ENCODE measurements at regions not wholly inside any gene's neighbourhood (a gene's known extent, or its start where the extent isn't known, plus 50 kb on each side); places are given as distances from the start of the nearest gene placed in this dataset.

- H3K4me3 ChIP-seq (ENCODE audit: low read depth, low read length), result no peak overlapping the region
- DNase-seq (ENCODE audit: low read depth), result no peak
- TF ChIP-seq, protein P1, sequence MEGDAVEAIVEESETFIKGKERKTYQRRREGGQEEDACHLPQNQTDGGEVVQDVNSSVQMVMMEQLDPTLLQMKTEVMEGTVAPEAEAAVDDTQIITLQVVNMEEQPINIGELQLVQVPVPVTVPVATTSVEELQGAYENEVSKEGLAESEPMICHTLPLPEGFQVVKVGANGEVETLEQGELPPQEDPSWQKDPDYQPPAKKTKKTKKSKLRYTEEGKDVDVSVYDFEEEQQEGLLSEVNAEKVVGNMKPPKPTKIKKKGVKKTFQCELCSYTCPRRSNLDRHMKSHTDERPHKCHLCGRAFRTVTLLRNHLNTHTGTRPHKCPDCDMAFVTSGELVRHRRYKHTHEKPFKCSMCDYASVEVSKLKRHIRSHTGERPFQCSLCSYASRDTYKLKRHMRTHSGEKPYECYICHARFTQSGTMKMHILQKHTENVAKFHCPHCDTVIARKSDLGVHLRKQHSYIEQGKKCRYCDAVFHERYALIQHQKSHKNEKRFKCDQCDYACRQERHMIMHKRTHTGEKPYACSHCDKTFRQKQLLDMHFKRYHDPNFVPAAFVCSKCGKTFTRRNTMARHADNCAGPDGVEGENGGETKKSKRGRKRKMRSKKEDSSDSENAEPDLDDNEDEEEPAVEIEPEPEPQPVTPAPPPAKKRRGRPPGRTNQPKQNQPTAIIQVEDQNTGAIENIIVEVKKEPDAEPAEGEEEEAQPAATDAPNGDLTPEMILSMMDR (conservative IDR thresholded peaks at IDR 0.05; ENCODE audit: low read depth, low read length), result no peak
Observed at GRCh38 chr20:61046721-61047351, 205.2 kb upstream of the CDH4 start.

- TF ChIP-seq, protein P1 (conservative IDR thresholded peaks at IDR 0.05; ENCODE audit: low read depth, low read length), result no peak
- no peak for DNase-seq (ENCODE audit: low read depth)
Observed at GRCh38 chr20:61047515-61047914, 204.5 kb upstream of the CDH4 start.

DNA sequence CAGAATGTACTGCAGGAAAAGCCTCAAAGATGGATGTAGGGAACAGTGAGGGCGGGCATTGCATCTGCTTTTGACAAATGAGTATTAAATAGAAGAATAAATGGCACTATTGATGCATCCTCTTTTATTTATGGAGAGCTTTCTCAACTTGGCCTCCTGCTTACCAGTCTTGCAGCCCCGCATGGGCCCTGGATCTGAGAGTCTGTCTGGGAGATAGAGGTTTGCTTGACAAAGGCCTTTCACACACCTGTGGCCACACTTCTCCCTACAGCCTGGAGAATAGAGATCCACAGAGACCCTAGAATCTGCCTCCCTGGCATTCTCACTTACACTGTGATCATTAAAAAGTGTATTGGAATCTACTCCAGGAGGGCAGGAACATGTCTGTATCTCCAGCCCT, 203.8 kb upstream of the CDH4 start:
- H3K4me3 ChIP-seq (ENCODE audit: low read depth, low read length), result no peak overlapping the region
- TF ChIP-seq, protein P1 (conservative IDR thresholded peaks at IDR 0.05; ENCODE audit: low read depth, low read length), result no peak
- DNase-seq (ENCODE audit: low read depth), result no peak

More at GRCh38 chr20:61047515-61047914, 204.5 kb upstream of the CDH4 start:
- no peak overlapping the region for H3K4me3 ChIP-seq (ENCODE audit: low read depth, low read length)

DNA sequence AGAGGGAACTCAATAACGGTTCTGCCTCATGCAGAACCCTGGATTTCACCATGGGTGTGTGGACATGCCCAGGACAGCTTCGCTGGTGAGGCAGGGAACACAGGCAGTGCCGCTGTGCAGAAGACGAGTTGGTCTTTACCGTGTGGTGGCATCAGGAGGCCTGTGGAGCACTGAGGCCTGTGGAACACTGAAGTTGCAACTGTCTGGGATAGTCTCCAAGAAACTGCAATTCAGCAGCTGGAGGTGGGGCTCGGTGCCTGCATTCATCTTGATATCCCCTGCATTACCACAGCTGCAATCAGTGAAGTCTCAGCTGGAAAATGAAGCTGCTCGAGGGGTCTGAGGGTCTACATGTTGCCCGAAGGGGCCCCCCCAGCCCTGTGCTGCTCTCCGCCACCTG, 202.4 kb upstream of the CDH4 start:
- no peak overlapping the region for H3K4me3 ChIP-seq (ENCODE audit: low read depth, low read length)
- no peak for DNase-seq (ENCODE audit: low read depth)
- TF ChIP-seq, protein P1 (conservative IDR thresholded peaks at IDR 0.05; ENCODE audit: low read depth, low read length), result no peak

GRCh38 chr20:61050336-61050890, 201.6 kb upstream of the CDH4 start:
- no peak for DNase-seq (ENCODE audit: low read depth)
- H3K4me3 ChIP-seq (ENCODE audit: low read depth, low read length), result no peak overlapping the region

DNA sequence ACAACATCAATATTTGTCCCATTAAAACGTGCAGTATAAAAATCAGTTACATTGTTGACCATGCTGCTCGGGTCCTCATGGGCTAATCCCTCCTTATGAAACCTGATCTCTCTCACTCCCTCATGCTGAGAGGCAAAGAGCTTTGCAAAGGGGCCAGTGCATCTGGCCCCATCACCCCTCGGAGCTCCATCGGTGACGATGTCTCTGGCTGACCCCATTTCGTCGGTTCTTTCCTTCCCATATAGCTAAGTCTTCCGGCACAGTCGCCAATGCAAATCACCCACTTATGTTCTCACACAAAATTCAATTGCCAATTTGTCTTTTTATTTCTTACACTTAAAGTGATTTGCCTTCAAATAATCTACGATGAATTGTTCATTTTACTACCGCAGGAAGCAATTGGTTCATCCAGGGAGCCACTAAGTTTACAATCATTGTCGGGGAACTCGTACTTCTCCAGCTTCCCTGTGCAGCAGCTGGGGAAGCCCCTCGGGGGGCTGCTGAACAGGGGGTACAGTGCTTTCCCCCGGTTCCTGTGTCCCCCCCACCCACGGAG, 199.8 kb upstream of the CDH4 start:
- no peak for DNase-seq (ENCODE audit: low read depth)
- no peak overlapping the region for H3K4me3 ChIP-seq (ENCODE audit: low read depth, low read length)
- TF ChIP-seq, protein P1 (conservative IDR thresholded peaks at IDR 0.05; ENCODE audit: low read depth, low read length), result no peak

More at GRCh38 chr20:61050336-61050890, 201.6 kb upstream of the CDH4 start:
- TF ChIP-seq, protein P1 (conservative IDR thresholded peaks at IDR 0.05; ENCODE audit: low read depth, low read length), result no peak

Data from choroid plexus epithelial cell (primary cell).